ENCODE measurements at regions not wholly inside any gene's neighbourhood (a gene's known extent, or its start where the extent isn't known, plus 50 kb on each side); places are given as distances from the start of the nearest gene placed in this dataset.

- Histone ChIP-seq H3K27ac (ENCODE audit: low read depth, low read length) (no peak overlapping the region), H2AFZ (ENCODE audit: low read length, unreplicated experiment) (no peak overlapping the region), H3K36me3 (ENCODE audit: insufficient read depth, low read length) (no peaks in the 10 kb centered on the region), H3K79me2 (ENCODE audit: control insufficient read depth, insufficient read depth, low read length, unreplicated experiment) (no peaks in the 10 kb centered on the region), H3K4me1 (ENCODE audit: control insufficient read depth, insufficient read depth, low read length, unreplicated experiment) (no peaks in the 10 kb centered on the region), H3K27me3 (ENCODE audit: insufficient read depth, low read length) (no peaks in the 10 kb centered on the region), H3K4me3 (ENCODE audit: low read depth, low read length) (no peak overlapping the region)
These were observed 619.6 kb downstream of the FSCB start for GRCh38 chr14:43887523-43887922.

- no peak overlapping the region for H2AFZ ChIP-seq (ENCODE audit: low read length, unreplicated experiment)
- H3K79me2 ChIP-seq (ENCODE audit: control insufficient read depth, insufficient read depth, low read length, unreplicated experiment) = no peaks in the 10 kb centered on the region
- no peak overlapping the region for H3K27ac ChIP-seq (ENCODE audit: low read depth, low read length)
- H3K4me3 ChIP-seq (ENCODE audit: low read depth, low read length) = no peak overlapping the region
- H3K36me3 ChIP-seq (ENCODE audit: insufficient read depth, low read length) = no peaks in the 10 kb centered on the region
- H3K4me1 ChIP-seq (ENCODE audit: control insufficient read depth, insufficient read depth, low read length, unreplicated experiment) = no peaks in the 10 kb centered on the region
- H3K27me3 ChIP-seq (ENCODE audit: insufficient read depth, low read length) = no peaks in the 10 kb centered on the region
These were observed 629.6 kb downstream of the FSCB start for GRCh38 chr14:43877351-43877960.

GRCh38 chr14:43872752-43873655, 634.1 kb downstream of the FSCB start:
- H2AFZ ChIP-seq (ENCODE audit: low read length, unreplicated experiment) = no peak overlapping the region
- no peaks in the 10 kb centered on the region for H3K4me1 ChIP-seq (ENCODE audit: control insufficient read depth, insufficient read depth, low read length, unreplicated experiment)
- no peak overlapping the region for H3K27ac ChIP-seq (ENCODE audit: low read depth, low read length)
- no peak overlapping the region for H3K4me3 ChIP-seq (ENCODE audit: low read depth, low read length)
- H3K36me3 ChIP-seq (ENCODE audit: insufficient read depth, low read length) = no peaks in the 10 kb centered on the region
- H3K27me3 ChIP-seq (ENCODE audit: insufficient read depth, low read length) = no peaks in the 10 kb centered on the region
- H3K79me2 ChIP-seq (ENCODE audit: control insufficient read depth, insufficient read depth, low read length, unreplicated experiment) = no peaks in the 10 kb centered on the region

- no peaks in the 10 kb centered on the region for H3K27me3 ChIP-seq (ENCODE audit: insufficient read depth, low read length)
- no peaks in the 10 kb centered on the region for H3K79me2 ChIP-seq (ENCODE audit: control insufficient read depth, insufficient read depth, low read length, unreplicated experiment)
- no peaks in the 10 kb centered on the region for H3K36me3 ChIP-seq (ENCODE audit: insufficient read depth, low read length)
- no peak overlapping the region for H2AFZ ChIP-seq (ENCODE audit: low read length, unreplicated experiment)
- H3K4me1 ChIP-seq (ENCODE audit: control insufficient read depth, insufficient read depth, low read length, unreplicated experiment) = no peaks in the 10 kb centered on the region
- no peak overlapping the region for H3K27ac ChIP-seq (ENCODE audit: low read depth, low read length)
- no peak overlapping the region for H3K4me3 ChIP-seq (ENCODE audit: low read depth, low read length)
These were observed 634.9 kb downstream of the FSCB start for GRCh38 chr14:43872222-43872621.

- no peaks in the 10 kb centered on the region for H3K36me3 ChIP-seq (ENCODE audit: insufficient read depth, low read length)
- no peaks in the 10 kb centered on the region for H3K79me2 ChIP-seq (ENCODE audit: control insufficient read depth, insufficient read depth, low read length, unreplicated experiment)
- H2AFZ ChIP-seq (ENCODE audit: low read length, unreplicated experiment) = no peak overlapping the region
- H3K27ac ChIP-seq (ENCODE audit: low read depth, low read length) = no peak overlapping the region
- H3K27me3 ChIP-seq (ENCODE audit: insufficient read depth, low read length) = no peaks in the 10 kb centered on the region
- no peak overlapping the region for H3K4me3 ChIP-seq (ENCODE audit: low read depth, low read length)
- H3K4me1 ChIP-seq (ENCODE audit: control insufficient read depth, insufficient read depth, low read length, unreplicated experiment) = no peaks in the 10 kb centered on the region
These were observed 648.1 kb downstream of the FSCB start for GRCh38 chr14:43858981-43859380.

GRCh38 chr14:43855556-43855955, 651.5 kb downstream of the FSCB start:
- Histone ChIP-seq H3K36me3 (ENCODE audit: insufficient read depth, low read length) (no peaks in the 10 kb centered on the region), H3K4me1 (ENCODE audit: control insufficient read depth, insufficient read depth, low read length, unreplicated experiment) (no peaks in the 10 kb centered on the region), H3K27me3 (ENCODE audit: insufficient read depth, low read length) (no peaks in the 10 kb centered on the region), H3K79me2 (ENCODE audit: control insufficient read depth, insufficient read depth, low read length, unreplicated experiment) (no peaks in the 10 kb centered on the region), H2AFZ (ENCODE audit: low read length, unreplicated experiment) (no peak overlapping the region), H3K4me3 (ENCODE audit: low read depth, low read length) (no peak overlapping the region), H3K27ac (ENCODE audit: low read depth, low read length) (no peak overlapping the region)

GRCh38 chr14:43853541-43853940, 653.5 kb downstream of the FSCB start:
- Histone ChIP-seq H3K27me3 (ENCODE audit: insufficient read depth, low read length) (no peaks in the 10 kb centered on the region), H3K79me2 (ENCODE audit: control insufficient read depth, insufficient read depth, low read length, unreplicated experiment) (no peaks in the 10 kb centered on the region), H3K4me1 (ENCODE audit: control insufficient read depth, insufficient read depth, low read length, unreplicated experiment) (no peaks in the 10 kb centered on the region), H3K36me3 (ENCODE audit: insufficient read depth, low read length) (no peaks in the 10 kb centered on the region), H3K27ac (ENCODE audit: low read depth, low read length) (no peak overlapping the region), H3K4me3 (ENCODE audit: low read depth, low read length) (no peak overlapping the region), H2AFZ (ENCODE audit: low read length, unreplicated experiment) (no peak overlapping the region)

GRCh38 chr14:43803076-43803689, 703.9 kb downstream of the FSCB start:
- Histone ChIP-seq H3K27me3 (ENCODE audit: insufficient read depth, low read length) (no peaks in the 10 kb centered on the region), H3K36me3 (ENCODE audit: insufficient read depth, low read length) (no peaks in the 10 kb centered on the region), H3K79me2 (ENCODE audit: control insufficient read depth, insufficient read depth, low read length, unreplicated experiment) (no peaks in the 10 kb centered on the region), H3K27ac (ENCODE audit: low read depth, low read length) (no peak overlapping the region), H3K4me1 (ENCODE audit: control insufficient read depth, insufficient read depth, low read length, unreplicated experiment) (no peaks in the 10 kb centered on the region), H2AFZ (ENCODE audit: low read length, unreplicated experiment) (no peak overlapping the region), H3K4me3 (ENCODE audit: low read depth, low read length) (no peak overlapping the region)

- no peaks in the 10 kb centered on the region for H3K79me2 ChIP-seq (ENCODE audit: control insufficient read depth, insufficient read depth, low read length, unreplicated experiment)
- H3K4me3 ChIP-seq (ENCODE audit: low read depth, low read length) = no peak overlapping the region
- no peak overlapping the region for H3K27ac ChIP-seq (ENCODE audit: low read depth, low read length)
- H3K27me3 ChIP-seq (ENCODE audit: insufficient read depth, low read length) = no peaks in the 10 kb centered on the region
- H2AFZ ChIP-seq (ENCODE audit: low read length, unreplicated experiment) = no peak overlapping the region
- H3K36me3 ChIP-seq (ENCODE audit: insufficient read depth, low read length) = no peaks in the 10 kb centered on the region
- H3K4me1 ChIP-seq (ENCODE audit: control insufficient read depth, insufficient read depth, low read length, unreplicated experiment) = no peaks in the 10 kb centered on the region
These were observed 711.4 kb downstream of the FSCB start for GRCh38 chr14:43795600-43796228.

GRCh38 chr14:43793579-43793978, 713.5 kb downstream of the FSCB start:
- Histone ChIP-seq H3K4me1 (ENCODE audit: control insufficient read depth, insufficient read depth, low read length, unreplicated experiment) (no peaks in the 10 kb centered on the region), H3K79me2 (ENCODE audit: control insufficient read depth, insufficient read depth, low read length, unreplicated experiment) (no peaks in the 10 kb centered on the region), H3K4me3 (ENCODE audit: low read depth, low read length) (no peak overlapping the region), H3K27ac (ENCODE audit: low read depth, low read length) (no peak overlapping the region), H2AFZ (ENCODE audit: low read length, unreplicated experiment) (no peak overlapping the region), H3K27me3 (ENCODE audit: insufficient read depth, low read length) (no peaks in the 10 kb centered on the region), H3K36me3 (ENCODE audit: insufficient read depth, low read length) (no peaks in the 10 kb centered on the region)

Measured in ACC112 (cell line).